NCI-H2171 treated with DMSO at 0.1 percent for 48 hours (cell line): ENCODE measurements at regions not wholly inside any gene's neighbourhood (a gene's known extent, or its start where the extent isn't known, plus 50 kb on each side); places are given as distances from the start of the nearest gene placed in this dataset.
"Not testable (repeated sequence)": the region's sequence is repeated elsewhere in the genome, so short reads cannot be mapped to it uniquely, and the experiment has no call there.

Experiments used
- DNase-seq: peaks from one replicate; lab custom pipeline; 2025; lab: John Stamatoyannopoulos, UW

DNA sequence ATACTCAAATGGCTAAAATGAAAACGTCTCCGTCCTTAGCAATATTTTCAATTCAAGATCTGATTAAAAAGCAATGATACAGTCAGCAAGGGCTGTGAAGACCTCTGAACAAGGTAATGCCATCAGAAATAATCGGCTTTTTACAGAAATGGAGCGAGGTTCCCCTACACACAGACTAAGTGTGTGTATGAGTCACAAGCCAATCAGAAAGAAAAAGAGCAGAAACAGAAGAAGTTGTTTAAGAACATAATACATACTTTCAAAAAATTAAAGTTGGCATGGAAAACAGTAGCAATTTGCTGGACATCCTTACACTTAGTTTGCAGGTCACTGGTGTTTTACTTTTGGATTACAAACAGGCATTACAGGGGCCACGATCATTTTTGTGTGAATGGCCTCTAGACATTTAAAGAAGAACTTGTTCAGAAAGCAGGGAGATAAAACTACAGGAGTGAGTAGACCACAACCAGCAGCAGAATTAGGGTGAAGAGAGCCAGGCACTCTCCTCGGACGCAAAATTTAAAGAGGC, 350.0 kb upstream of the RUNX1 start:
- no peak for DNase-seq

DNA sequence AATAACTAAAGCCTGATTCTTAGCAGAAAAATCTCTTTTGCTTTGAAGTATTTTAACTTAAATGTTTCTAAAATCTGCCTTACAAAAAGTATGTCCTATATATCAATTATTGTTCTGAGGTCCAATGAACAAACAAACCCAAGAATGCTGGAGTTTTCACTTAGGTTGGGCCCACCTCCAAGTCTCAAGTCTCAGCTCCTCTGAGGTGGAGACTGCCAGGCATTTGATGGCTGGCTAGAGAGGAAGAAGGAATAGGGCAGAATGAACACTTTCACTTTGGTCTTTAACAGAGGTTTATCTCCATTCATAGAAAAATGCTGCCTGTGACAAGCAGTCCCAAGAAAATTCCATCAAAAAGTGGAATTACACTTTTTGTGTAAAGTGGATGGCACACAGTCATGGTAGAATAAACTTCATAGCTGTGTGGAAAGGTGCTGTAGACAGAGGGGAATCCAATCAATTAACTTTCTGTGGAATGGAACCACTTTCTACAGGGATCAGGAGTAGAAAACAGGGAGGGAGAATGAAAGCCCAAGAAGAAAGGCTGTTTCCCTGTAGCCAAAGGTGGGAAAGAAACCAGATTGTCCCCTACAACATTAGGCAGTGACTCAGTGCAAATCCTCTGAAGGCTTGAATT, 349.4 kb upstream of the RUNX1 start:
- no peak for DNase-seq

DNA sequence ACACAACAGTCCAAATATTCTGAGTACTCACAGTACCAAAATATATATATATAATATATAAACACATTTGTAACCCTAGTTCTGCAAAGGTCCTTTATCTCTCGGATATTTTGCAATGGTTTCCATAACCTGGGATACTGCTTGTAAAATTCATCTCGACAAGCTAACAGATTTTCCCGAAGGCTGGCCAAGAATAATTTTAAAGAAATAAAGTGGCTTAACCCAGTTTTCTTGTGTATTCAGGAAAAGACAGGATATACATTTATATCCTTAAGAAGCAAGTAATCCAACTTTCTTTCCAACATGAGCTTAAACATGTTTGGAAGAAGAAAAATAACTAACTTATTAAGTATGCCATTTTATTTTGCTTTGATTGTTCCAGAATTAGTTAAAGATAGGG, 348.7 kb upstream of the RUNX1 start:
- no peak for DNase-seq

DNA sequence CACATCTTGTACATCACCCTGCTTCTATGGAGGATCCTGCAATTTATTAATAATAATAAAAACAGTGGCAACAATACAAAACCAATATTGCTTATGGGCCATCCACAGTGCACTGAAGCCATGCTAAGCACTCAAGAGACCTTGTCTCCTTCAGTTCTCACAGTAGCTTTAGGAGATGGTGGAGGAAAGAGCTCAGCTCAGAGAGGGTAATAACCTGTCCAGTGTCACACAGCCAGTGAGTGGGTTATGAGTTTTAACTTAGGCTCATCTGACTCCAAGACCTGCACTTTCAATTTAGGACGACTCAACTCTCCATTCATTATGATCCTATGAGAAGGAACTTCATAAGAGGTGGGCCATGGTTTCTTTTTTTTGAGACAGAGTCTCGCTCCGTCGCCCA, 347.6 kb upstream of the RUNX1 start:
- DNase-seq = no peak

DNA sequence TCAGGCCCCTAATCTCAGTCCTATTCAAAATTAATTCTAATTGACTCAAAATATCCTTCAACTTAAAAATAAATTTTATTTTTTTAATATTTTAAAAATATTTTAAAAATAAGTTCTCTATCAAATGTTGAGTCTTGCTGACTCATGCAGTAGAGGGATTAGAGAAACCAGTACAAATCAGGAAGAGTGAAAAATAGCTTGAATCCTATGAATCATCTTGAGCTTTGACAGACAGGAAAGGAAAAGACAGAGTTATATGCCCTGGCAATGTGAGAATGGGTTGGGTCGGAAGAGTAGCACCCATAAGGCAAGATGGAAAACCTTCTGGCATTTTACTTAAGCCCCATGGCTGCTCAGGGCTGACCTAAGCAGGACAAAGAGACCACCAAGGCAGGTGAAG, 346.6 kb upstream of the RUNX1 start:
- DNase-seq = no peak

DNA sequence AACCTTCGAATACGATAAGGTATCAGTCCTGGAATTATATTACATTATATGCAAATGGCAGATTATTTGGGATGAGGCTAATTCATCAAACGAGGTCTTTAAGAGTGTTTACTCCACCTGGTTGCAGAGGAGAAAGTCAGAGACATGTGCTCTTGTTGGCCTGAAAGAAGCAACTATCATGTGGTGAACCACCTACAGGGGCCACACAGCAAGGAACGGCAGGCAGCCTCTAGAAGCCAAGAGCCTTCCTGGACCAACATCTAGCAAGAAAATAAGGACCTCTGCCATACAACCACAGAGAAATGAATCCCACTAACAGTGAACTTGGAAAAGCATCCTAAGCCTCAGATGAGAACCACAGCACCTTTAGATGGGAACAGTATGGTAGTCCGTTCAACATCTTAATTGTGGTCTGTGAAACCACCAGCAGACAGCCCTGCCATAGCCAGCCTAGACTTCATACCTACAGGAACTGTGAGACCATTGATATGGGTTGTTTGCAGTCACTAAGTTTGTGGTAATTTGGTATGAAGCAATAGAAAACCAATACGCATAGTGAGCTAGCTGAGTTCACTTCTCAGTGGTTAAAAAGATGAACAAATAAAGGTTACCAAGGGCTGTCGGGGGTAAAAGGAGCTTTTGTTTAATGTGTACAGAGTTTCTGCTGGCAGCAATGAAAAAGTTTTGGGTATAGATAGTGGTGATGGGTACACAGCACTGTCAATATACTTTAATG, 345.7 kb upstream of the RUNX1 start:
- DNase-seq = no peak

DNA sequence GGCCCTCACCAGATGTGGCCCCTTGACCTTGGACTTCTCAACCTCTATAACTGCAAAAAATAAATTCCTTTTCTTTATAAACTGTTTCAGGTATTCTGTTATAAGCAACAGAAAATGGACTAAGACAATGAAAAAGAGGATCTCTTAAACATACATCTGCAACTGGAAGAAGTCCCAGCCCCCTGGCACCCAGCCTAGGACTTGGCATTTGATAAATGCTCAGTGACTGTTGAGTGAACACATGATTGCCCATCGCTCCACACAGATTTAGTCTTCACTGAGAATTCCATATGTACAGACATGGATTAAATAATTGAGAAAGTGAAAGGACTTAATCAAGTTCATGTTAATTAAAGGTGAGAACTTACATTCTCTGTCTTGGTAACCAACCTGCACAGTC, 344.9 kb upstream of the RUNX1 start:
- no peak for DNase-seq

DNA sequence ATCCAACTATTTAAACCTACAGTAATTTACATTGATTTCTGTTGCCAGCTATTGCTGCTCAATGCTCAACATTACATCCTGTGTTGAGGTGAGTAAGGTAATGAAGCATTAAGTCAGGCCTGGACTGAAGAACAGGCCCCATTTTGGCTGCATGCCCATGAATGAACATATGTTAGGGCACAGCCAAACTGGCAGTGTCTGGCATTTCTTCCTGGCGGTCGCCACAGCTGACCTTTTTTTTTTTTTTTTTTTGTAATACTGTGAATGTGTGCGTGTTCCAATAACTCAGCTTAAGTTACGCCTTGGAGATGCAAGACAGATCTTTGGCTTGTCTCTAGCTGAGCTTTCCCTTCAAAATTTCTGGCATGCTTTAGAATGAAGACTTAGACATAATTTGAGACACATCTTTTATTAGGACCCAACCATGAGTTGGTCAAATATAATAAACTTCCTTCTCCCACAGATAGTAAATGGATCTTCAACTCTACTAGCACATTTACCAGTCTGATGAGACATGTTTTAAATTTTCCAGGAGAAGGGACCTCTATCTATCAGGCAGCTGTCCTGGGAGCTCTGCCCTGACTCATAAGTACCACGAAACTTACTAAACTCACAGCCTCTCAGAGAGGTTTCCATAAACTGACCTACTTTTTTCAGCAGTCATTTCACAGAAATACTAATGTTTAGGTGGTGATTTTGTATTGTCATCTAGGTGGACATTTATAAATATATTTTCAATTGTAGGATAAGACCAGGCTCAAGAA, 341.1 kb upstream of the RUNX1 start:
- DNase-seq = peak; percentile 83

DNA sequence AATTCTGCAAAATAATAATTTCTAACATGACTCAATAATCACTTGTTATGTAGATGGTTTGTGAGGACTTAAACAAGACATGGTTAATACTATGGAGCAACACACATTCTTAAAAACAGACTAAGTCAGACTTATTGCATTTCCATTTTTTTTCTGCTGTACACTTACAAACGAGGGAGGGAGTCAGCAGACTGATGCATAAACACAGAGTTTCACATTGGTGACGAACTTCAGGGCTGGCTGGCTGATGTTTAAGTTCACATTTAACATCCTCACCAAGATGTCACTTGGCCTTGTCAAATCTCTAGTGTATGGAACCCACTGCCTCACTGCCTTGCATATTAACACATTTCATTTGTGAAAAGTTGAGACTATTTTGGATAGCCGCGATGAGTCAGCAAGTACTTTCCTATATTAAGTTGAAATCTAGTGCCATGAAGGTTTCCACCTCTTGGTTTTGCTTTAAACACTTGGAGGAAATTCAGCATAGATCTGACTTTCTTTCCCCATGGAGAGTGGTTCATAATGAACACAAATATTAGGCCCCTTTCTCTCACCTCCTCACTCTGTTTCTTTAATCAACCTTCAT, 337.5 kb upstream of the RUNX1 start:
- DNase-seq = no peak

DNA sequence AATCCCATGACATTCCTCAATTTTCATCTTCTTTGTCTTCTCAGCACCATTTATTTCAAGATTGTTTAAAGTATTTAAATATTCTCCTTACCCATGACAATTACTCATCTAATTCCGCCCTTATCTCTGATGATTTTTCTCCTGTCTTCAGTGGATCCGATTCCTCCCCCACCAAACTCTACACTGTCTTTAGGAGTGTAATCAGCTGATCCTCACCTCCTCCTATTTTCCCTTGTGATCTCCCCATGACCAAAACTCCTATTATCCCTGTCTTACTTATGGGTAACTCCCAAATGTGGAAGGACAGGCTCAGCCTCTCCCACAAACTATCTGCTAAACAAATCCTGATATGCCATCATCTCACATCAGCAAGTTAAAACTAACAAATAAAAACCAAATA, 335.3 kb upstream of the RUNX1 start:
- no peak for DNase-seq

DNA sequence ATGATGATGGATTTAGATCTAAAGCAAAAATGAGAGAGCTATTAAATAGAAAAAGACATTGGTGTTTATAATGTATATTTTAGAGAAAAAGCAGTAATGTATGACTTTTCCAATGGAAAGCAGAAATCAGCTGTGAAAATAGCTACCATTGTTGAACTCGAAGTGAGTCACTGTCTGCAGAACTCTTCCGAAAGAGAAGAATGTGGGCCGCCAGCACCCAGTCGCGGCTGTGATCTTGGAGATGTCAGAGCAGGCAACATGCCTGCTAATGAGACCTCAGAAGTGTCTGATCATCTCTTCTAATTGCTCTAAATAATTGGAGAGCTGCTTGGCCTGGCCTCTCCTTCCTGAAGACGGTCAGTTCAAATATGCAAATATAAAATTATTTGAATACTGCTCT, 333.6 kb upstream of the RUNX1 start:
- no peak for DNase-seq

DNA sequence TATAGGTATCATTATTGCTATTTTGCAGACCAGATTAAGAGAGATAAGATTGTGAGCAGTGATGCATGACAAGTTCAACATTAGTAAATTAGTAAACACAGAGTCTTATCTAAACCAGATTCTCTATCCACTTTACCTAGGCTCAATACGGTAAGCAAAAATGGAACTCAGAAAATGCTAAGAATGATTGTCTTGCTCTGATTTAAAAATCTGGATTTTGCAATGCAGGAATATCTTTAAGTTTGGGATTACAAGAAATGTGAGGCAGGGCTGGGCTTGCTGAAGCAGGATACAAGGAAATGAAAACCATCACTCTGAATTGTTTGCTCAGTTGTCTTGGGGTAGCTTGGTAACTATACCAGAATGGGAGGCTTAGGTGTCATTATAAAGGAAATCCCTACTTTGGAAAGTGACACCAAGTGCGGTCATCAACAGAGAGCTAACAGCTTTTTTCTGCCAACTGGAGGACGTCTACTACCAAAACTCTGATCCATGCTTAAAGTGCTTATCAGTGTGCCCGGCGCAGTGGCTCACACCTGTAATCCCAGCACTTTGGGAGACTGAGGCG, 332.7 kb upstream of the RUNX1 start:
- no peak for DNase-seq

DNA sequence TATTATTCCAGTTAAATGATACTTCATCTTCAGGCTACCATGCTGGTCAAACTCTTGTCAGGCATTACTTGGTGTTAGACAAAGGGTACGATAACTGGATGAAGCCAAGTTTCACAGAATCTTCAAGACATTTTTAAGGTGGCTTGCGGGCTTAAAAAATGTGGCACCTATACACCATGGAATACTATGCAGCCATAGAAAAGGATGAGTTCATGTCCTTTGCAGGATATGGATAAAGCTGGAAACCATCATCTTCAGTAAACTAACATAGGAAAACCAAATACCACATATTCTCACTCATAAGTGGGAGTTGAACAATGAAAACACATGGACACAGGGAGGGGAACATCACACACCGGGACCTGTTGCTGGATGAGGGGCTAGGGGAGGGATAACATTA, 331.2 kb upstream of the RUNX1 start:
- DNase-seq = not testable (repeated sequence)

DNA sequence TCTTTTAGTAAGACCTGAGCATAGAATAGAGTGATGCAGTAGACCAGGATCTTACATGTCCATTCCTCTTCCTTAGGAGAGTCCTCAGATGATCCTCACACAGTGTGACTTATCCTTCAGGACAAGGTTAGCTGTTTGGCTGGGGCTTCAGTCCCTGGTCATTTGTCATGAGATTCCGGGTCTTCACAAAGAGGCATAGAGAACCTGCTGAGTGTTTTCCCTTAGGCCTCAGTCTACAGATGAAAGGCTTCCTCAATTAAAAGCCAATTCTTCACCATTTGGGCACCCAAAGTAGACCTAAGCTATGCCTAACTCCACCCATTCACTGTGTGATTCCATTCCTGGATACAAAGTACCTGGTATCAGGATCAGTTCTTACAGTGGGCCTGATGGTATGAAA, 329.8 kb upstream of the RUNX1 start:
- no peak for DNase-seq

DNA sequence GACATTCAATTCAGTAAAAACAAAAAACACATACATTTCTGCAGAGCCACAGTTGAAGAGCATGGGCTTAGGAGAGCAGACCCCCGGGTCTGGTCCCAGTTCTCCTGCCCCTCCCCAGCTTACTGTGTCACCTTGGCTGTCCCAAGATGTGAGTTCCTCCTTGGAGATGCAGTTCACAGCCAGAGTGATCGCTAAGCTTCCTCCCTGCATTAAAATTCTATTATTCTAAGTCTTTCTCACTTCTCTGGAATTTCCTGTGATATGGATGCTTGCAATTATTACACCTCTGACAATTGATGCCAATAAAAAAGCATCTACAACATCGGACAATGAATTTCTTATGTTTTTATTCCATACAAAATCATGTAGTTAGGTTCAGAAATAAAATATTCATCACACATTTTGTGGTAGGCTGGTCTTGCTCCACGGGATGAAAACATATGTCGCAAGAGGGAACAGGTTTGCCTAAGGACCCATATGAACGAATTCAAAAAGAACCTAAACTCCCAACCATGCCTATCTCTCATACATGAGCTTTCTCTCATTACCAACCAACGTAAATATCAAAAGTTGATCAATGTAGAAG, 328.5 kb upstream of the RUNX1 start:
- DNase-seq = no peak

DNA sequence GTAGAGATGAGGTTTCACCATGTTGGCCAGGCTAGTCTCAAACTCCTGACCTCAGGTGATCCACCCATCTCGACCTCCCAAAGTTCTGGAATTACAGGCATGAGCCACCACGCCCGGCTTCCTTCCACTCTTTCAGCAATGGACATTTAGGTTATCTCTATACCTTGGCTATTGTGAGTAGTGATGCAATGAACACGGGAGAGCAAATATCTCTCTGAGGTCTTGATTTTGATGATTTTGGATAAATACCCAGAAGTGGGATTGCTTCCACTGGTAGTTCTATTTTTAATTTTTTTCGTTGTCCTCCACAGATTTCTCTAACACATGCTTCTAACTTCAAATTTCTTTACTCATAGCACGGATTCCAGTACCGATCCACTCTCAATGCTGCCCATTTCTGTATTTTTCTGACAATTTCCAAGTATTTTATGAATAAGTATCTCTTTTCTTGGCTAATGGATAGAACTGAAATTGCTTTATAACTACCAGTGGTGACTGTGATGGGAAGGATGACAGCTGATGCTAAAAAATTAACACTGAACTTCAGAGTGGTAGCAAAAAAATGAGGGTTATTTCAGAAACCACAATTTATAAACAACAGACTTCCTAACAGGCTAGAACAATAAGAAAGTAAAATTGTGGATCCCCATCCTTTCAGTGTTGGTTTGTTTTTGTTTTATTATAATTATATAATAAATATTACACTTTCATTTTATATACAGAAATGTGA, 327.5 kb upstream of the RUNX1 start:
- DNase-seq = no peak

DNA sequence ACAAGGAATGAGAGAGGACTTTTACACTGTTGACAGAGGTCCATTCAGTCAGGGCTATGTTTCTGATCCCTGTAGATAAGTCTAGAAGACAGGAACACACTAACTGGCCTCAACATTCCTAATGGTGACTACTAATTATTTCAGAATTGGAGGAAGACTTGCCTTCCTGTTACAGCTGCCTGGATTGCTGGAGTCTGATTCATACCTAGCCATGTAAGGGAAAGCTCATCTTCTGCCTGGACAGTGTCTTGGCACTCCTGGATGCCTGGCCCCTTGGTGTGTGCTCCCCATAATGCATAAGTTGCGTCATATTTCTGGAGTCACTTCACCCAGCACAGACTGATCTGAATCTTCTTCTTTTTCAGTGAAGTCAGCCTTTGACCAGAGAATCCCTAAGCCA, 326.0 kb upstream of the RUNX1 start:
- DNase-seq = no peak

DNA sequence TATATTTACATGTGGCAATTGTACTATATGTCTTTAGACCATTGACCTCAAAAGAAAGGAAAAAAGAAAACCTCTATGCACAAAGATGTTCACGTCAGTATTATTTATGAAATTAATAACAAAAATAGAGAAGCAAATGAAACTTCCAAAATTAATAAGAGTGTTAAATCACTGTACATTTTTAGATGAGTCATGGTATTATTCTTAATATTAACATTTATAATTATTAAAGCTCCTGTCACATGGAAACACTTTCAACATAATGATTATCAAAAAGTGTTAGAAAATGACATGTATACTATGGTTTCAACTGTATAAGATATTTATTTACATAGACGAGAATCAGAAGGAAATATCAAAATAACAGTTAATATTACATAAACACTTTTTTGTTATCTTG, 324.9 kb upstream of the RUNX1 start:
- no peak for DNase-seq

DNA sequence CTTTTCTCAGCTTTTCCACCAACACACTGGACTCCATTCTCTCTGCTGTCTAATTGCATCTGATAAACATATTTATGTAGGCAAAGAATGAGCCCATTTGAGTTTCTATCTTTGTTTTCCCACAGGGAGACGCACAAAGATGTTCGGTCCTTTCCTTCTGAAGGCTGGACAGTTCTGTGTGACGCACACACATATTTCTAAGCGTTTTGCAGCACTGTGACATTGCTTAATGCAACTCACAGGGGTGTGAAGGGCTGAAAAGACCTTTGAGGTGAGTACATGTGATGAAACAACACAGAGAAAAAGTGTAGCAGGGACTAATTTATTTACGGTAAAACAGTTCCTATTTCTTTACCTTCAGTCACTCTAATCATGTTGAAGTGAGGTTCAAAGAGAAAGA, 323.1 kb upstream of the RUNX1 start:
- DNase-seq = no peak

DNA sequence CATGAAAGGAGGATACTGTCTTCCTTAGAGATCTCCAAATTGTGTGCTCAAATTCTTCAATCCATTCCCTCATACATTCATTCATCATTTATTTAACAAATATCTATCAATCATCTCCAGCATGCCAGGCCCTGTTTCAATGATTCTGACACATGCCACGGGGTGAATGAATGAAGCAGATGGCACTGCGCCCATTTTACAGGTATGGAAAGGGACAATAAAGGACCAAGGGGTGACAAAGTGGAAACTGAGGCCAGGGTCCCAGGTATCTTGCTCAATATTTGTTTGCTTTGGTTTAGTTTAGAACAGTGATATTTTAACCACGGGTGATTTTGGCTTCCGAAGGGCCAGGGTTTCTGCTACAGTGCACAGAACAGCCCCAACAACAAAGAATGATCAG, 321.6 kb upstream of the RUNX1 start:
- no peak for DNase-seq

DNA sequence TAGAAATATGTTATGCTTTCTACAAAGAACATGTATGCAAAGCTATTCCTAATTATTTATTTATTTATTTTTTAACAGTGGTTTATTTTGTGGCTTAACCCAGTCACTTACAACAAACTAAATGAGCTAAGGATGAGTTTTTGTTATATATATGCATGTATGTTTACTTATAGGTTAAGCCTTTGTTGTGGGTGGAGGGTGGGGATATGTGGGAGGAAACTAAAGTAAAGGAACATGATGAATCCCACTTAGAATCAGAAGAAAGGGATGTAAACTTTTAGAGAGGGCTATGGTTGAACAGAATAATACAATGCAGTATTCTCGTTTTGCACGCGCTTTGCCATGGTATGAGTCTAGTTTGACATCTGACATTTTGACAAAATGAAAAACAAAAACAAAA, 321.0 kb upstream of the RUNX1 start:
- no peak for DNase-seq
